HG03139 (cell line): ENCODE measurements at regions not wholly inside any gene's neighbourhood (a gene's known extent, or its start where the extent isn't known, plus 50 kb on each side); places are given as distances from the start of the nearest gene placed in this dataset.

Source experiments
- ATAC-seq: cut with Tn5 transposase; IDR thresholded peaks from one replicate; pipeline ENCODE4 v1.9.1; 2021; ENCODE audit not compliant: unreplicated experiment

DNA sequence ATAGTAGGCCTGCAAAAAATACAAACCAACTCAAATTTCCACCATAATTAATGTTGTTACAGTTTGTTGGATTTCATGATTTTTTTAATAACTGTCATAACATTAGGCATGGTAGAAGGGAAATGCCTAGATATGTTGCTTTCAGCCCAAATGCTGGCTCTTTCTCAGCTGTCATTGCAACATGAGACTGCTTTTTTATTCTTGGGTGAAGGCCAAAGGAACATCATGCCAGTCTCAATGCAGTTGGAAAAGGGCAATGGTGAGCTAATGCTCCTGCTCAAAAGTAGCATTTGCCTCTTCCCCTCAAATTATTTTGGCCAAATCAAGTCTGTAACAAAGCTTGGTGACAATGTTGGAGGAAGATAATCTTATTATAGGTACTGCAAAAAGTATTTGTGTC, 877.7 kb upstream of the PRMT6 start:
- ATAC-seq, result no peak

DNA sequence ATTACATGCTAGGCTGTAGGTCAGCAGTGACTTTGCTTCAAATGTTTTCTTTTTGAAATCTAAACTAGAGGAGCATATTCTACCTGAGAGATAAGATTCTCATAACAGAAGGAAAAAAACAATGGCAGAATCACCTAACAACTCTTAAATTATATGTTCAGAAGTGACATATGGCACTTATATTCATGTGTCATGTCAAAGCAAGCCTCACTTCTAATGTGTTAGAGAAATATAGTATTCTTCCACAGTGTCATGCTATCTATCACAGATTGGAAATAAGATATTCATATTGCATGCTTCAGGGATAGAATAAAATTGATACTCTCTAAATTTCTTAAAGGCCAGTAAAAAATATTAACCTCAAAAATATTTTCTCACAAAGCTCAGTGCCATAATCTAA, 874.6 kb upstream of the PRMT6 start:
- no peak for ATAC-seq

DNA sequence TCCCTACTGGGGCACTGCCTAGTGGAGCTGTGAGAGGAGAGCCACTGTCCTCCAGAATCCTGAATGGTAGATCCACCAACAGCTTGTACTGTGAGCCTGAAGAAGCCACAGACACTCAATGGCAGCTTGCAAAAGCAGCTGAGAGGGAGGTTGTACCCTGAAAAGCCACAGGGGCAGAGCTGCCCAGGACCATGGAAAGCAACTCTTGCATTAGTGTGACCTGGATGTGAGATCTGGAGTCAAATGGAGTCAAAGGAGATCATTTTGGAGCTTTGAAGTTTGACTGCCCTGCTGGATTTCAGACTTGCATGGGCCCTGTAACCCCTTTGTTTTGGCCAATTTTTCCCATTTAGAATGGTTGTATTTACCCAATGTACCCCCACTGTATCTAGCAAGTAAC, 871.4 kb upstream of the PRMT6 start:
- ATAC-seq, result no peak

DNA sequence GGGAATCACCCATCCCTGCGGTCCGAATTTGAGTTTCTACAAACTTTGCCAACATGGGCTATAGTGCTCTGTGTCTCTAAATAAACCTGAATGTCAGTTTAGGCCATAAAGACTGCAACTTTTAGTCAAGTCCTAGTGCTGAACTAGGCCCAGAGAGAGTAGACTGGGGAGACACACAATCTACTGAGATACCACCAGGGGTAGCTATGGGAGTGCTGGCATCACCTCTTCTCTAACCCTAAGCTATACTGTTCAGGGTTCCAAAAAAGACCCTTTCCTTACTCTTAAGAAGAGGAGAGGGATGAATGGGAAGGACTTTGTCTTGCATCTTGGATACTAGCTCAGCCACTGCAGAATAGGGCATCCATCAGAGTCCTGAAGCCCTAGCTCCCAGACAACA, 866.7 kb upstream of the PRMT6 start:
- no peak for ATAC-seq

DNA sequence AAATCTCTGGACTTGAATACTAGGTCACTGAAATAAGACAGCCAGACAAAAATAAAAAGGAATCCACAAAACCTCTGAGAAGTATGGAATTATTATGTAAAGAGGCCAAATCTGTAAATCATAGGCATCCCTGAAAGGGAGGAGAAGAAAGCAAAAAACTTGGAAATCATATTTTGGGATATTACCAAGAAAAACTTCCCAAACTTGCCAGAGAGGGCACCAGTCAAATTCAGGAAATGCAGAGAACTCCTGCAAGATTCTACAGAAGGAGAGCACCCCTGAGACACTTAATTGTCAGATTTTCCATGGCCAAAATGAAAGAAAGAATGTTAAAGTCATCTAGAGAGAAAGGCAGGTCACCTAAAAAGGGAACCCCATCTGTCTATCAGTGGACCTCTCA, 862.3 kb upstream of the PRMT6 start:
- ATAC-seq, result no peak

DNA sequence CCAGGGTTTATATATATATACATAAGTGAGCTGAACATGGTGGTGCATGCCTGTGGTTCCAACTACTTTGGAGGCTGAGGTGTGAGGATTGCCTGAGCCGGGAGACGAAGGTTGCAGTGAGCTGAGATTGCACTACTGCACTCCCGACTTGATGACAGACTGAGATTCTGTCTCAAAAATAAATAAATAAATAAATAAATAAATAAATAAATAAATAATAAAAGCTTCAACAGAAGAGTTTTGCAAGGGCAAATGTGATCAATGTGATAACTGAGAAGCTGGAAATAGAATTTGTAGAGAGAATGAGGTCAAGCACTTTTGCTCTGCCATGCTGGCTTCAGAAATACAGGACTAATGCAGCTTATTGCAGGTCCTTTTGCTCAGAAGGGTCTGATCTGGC, 855.8 kb upstream of the PRMT6 start:
- no peak for ATAC-seq

DNA sequence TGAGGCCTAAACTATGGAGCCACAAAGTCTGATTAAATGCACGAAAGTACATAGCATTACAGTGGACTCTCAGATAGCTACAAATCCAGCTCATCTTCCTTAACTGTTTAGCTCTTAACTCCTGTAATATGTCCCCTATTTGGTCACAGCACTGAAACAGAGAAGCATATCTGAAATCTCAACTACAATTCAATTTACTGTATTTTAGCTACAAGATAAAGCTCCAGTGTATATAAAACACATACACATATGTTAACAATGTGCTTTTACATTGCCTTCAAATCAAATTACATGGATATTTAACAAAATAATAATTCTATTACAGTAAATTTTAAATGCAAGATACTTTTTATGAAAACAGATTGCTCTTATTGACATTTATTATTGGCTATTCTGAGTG, 849.3 kb upstream of the PRMT6 start:
- no peak for ATAC-seq

DNA sequence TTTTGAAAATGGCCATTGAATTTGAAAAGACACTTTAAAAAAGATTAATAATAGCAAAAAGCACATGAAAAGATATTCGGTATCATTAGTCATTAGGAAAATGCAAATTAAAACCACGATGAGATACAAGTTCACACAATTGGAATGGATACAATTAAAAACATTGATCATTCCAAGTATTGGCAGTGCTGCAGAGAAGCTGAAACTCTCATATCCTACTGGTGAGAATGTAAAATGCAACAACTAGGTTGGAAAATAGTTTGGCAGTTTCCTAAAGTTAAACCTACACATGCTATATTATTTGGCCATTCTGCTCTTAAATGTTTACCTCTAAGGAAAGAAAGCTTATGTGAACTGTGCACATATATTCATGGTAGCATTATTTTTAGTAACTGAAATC, 838.7 kb upstream of the PRMT6 start:
- no peak for ATAC-seq

DNA sequence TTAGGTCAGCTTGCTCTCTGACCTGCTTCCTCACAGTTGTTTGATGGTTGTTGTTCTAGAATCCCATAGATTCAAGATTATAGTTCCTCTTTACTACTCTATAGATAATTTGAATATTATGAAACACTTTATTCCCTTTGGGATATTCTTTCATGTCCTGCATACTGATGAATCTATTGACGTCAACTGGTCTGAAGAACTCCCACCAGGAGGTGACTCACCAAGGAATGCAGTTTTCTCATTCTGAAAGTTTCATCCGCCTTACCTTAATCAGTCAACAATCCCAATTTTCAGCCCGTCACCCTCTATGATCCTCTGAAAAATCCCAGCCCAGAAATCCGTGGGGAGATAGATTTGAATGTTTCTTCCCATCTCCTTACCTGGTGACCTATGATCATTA, 834.1 kb upstream of the PRMT6 start:
- ATAC-seq, result no peak

DNA sequence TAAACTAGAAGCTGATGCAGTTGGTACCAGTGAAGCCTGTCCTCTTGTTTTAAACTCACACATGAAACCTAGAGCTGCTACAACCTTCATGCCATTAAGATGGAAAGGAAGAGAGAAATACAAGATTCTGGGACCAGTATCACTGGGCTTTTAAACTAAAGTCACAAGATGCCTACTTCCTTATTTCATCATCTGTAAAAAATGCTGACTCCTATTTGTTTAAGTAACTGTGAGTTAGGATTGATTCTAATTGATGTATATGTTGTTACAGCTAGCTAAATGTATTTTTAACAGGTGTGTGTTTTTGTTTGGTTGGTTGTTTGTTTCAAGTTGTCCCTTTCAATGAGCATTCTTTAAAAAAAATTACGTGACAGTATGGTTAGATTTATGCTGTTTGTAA, 833.3 kb upstream of the PRMT6 start:
- no peak for ATAC-seq

DNA sequence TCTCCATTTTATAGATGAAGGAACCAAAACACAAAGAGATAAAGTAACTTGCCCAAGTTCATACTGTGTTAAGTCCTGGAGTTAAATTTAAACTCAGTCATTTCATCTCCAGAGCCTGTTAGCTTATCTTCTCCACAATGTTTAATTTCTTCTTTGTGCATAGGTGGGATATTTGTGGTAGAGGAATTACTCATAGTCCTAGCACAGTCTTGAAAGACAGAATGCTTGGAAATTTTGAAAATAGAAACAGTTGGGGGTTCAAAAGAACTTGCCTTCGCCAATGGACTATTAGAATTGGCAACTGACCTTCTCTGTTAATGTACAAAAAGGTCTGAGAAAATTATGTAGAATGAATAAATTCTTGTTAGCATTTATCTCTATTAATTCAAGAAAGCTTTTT, 832.0 kb upstream of the PRMT6 start:
- ATAC-seq, result no peak

DNA sequence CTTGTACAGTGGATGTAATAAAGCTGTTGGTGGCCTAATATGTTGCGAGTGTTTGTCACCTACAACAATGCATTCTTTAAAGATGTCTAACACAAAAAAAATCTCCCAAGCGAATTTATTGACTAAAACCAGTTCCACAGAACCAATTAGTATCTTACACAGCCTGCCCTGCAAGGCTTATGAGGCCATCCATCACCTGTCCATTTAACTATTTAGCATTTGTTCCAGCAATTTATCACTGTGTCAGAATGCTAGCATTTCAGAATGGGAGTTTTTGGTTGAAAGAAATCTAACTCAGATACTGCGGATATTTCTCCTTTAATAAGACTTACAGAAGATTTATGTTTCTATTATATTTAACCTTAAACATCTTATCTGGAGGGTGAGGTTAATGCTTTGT, 831.1 kb upstream of the PRMT6 start:
- no peak for ATAC-seq

DNA sequence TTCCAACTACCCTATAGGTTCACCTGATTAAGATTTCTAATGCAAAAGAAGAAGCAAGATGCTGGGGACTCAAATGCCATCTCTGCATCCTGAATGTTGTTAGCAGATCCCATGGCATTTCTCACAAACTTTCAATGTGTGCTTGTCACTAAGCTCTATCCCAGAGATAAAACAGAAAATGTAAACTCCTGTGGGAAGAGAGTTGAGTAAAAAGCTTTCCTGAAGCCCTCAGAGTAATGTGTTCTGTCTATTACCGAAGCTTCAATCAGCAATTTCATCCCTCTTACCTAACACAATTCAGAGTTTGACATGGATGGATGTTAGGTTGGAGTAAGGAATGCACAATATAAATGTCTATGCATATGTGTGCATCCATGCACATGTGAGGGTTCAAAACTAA, 829.9 kb upstream of the PRMT6 start:
- ATAC-seq, result no peak

DNA sequence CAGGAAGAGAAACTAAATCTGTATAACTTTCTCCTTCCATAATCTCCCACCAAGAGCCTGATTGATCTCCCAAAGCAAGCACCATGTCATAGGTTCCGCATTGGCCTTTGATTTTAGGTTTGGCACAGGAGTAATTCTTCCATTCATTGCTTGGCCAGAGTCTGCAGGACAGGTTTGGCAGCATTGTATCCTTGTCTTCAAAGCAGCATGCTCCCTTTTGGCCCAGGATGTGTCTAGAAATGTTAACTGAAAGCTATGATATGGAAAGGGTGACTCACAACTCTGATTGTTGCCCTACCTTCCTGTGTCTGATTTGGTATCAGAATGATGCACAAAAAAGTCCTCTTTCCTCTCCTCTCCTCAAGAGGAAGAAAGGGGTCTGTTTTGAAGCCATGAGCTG, 824.3 kb upstream of the PRMT6 start:
- no peak for ATAC-seq

DNA sequence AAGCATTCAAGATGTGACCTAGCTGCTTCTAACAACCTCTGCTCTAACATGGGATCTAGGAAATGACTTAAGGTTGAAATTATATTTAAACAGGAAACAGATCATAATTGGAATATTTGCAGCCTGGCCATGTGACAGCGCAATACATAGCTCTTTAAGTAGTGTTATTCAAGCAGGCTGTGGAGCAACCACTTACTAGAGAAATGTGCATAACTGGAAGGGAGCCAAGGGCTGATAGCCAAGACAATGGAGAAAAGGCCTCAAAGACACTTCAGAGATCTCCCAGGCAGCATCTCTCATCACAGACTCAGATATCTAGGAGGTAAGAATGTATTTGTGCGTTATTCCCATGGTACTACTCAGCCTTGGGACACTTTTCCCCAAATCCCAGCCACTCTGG, 823.0 kb upstream of the PRMT6 start:
- ATAC-seq, result no peak

DNA sequence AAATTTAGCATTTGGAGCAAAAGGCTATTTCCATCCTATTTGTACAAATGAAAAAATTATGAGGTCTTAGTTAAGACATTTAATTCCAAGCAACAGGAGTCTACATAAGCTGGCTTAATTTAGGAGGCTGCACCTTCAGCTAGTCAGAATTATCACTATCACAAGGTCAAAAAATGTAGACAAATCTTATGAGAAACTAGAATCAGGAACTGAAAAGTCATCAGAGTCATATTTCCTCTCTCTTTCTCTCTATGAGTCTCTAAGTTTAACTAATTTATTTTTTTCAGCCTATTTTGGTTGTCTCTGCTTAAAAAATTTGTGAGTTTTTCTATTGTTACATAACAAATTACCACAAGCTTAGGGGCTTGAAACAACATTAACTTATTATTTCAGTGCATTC, 807.1 kb upstream of the PRMT6 start:
- ATAC-seq, result no peak

DNA sequence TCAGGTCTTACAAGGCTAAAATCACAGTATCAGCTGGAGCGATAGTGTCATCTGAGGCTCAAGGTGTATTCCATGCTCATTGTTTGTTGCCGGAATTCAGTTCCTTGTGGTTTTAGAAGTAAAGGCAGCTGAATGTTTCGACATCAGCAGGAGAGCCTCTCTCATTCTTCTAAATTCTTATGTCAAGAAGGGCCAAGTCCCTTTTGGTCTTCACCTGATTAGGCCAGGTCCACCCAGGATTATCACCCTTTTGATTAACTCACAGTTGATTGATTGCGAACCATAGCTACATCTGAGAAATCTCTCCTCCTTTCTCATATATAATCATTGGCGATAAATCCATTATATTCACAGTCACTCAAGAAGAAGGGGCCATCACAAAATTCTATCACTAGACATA, 806.7 kb upstream of the PRMT6 start:
- ATAC-seq, result no peak

DNA sequence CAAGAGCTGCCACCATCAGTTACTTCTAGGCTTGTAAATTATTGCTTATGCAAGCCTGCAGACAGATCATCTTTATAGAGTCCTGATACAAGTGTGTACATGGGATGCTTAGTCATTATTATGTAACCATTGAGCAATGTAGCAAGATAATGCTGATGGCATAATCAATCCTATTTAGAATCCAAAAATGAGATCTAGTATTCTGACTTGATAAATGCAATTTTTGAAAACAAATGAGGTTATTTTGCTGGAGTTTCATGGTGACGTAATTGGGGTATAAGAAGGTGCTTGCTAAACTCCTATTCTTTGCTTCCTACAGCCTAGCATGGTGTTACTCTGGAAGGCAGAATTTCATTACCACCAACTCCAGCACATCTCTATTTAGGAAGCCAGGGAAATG, 801.7 kb upstream of the PRMT6 start:
- ATAC-seq, result no peak

DNA sequence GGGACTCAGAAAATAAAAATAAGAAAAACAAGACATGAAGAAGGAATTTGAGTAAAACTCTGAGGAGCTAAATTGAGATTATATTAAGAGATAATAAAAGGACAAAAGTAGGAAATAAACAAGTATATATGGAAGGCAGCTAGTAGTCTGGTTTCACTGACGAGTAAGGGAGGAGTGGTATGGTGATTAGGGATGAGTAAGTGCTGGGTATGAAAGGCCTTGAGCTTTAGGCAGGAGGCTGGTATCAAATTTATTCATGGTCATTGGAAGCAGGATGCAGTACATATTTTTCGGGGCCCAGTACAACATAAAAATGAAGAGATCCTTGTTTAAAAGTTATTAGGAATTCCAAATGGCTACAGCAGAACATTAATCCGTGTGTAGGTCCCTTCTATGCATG, 789.7 kb upstream of the PRMT6 start:
- no peak for ATAC-seq

DNA sequence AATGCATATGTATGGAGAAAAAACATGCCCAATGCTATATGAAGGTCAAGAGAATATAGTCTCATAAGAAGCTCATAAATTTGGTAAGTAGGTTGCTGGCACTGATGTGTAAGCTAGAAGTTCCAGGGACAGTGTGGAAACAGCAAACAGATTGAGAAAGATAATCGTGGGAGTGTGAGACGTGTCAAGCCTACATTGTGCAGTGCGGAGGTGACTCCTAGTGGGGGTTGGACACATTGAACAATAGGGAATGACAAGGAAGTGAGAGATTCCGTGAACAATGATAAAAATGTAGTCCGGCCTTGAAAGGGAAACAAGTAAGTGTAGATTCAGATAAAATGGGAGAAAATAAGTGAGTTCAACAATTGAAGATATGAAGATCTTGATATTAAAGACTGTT, 788.4 kb upstream of the PRMT6 start:
- no peak for ATAC-seq

DNA sequence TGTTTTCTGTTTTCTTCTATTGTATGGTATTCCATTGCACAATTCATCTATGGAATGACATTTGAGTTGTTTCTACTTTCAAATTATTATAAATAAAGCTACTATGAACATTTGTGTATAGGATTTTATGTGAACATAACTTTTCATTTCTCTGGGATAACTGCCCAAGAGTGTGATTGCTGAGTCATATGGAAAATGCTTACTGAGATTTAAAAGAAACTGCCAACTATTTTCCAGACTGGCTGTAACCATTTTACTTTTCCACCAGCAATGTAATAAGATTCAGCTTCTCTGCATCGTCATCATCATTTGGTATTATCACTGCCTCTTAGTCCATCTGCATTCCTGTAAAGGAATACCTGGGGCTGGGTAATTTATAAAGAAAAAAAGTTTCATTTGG, 779.6 kb upstream of the PRMT6 start:
- ATAC-seq, result no peak

DNA sequence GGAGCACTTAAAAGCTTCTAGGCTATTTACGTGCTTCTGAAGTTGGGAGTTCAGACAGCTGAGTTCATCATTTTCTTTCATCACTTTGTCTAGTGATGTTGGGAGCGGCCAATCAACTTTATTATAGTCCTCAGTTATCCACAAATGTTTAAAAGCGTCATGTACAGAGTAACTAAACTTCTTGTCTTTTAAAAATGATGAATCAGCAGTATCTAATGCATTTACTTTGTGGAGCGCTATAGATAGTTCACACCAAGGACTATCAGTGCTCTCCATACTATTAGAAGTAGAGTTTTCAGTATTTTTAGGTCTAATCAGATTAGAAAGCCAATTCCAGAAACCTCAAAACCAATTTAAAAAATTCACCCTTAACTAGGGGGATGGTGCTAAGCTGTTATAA, 778.7 kb upstream of the PRMT6 start:
- ATAC-seq, result no peak

DNA sequence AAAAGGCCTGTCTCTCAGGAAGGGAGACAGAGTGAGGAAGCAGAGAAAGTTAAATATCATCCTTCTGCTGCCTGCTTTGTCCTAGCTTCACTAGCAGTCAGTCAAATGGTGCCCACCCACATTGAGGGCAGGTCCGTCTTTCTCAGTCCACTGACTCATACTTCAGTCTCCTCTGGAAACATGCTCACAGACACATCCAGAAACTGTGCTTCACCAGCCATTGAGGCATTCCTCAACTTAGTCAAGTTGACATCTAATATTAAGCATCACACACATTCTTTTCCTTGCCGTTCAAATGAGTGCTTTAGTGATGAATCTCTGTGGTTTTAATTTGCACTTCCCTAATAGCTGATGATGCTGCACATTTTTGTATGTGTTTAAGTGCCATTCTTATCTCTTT, 777.8 kb upstream of the PRMT6 start:
- no peak for ATAC-seq

DNA sequence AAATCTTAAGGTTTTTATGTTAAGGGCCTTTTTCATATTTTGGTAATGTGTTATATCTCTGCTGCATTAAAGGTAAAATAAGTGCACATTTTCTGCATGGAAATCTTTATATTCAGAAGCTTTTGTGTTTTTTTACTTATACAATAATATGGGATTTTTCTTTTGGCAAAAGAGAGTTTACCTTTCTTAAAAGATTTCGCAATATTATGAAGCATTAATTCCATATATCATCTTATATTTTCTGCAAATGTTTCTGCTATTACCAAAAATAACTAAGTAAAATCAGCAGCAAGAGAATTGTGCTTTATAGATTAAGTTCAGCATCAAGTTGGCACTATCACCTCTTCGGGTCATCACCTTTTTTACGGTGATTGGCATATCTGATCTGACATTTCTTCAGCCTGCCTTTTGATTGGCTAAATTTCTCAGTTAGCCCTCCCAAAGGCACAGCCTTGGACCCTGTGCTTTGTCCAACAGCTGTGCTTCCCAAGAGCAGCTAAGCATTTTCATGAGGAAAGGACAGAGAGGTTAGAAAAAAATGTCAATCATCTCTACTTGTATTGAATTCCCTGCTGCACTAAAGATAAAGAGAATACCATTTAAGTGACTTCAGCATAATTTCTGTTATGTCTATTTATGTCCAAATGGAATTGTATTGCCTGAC, 767.1 kb upstream of the PRMT6 start:
- ATAC-seq, result no peak
